ENCODE measurements at regions not wholly inside any gene's neighbourhood (a gene's known extent, or its start where the extent isn't known, plus 50 kb on each side); places are given as distances from the start of the nearest gene placed in this dataset.

DNA sequence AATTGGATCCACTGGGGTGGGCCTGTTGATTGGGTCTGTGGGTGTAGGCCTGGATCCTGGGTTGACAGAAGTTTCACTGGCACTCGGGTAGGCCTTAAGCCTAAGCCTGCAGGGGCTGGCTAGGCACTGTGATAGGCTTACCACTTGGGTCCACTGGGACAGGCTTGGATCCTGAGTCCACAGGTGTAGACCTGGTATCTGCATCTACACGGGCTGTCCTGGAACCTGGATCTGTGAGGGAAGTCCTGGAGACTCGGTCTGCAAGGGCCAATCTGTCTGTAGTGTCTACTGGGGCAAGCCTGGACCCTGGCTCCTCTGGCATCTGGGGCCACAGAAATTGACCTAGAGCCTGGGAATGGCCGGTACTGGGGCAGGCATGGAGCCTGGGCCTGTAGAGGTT is 219.0 kb upstream of the NRG3 start:
- TF ChIP-seq REST (IDR thresholded peaks at IDR 0.05; ENCODE audit: insufficient replicate concordance, low read depth) (no peak), CTCF (IDR thresholded peaks at IDR 0.05; ENCODE audit: insufficient read depth, low read length) (no peak)

All from HL-60 (cell line).